GM23248 (cell line): ENCODE measurements at regions not wholly inside any gene's neighbourhood (a gene's known extent, or its start where the extent isn't known, plus 50 kb on each side); places are given as distances from the start of the nearest gene placed in this dataset.

Source experiments
- EZH2 ChIP-seq: fragments of 200-600 bp; sonication (generic); IDR thresholded peaks from 2 replicates; pipeline ENCODE4 v1.6.1; 2018; ENCODE audit warnings: antibody characterized with exemption, mild to moderate bottlenecking; ENCODE audit not compliant: insufficient read depth, poor library complexity, severe bottlenecking
- EZH2phosphoT487 ChIP-seq: fragments of 200-600 bp; sonication (generic); IDR thresholded peaks from 2 replicates; pipeline ENCODE4 v1.6.1; 2018; ENCODE audit warnings: antibody characterized with exemption, moderate library complexity, mild to moderate bottlenecking, low read depth; ENCODE audit not compliant: insufficient read depth

DNA sequence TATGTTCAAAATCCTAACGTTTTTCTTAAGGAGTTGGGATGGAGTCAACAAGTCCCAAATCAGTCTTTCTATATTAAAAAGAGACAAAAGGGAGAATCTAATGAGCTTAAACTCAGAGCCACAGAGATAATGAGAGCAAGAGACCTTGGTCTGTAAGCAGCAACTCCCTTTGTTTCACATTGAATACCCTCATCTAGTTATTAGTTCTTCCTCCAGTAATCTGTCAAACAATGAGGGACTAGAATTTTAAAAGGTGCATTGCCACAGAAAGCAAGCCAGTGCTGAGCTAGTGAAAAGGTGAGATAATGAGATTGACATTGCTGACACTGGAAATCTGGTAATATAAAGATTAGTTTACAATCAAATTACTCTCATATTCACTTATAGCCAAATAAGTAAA lies 718.6 kb downstream of the DACH1 start:
- TF ChIP-seq EZH2phosphoT487, result no peak
- no peak for TF ChIP-seq EZH2
